Tibial nerve (tissue), 4 donors: ENCODE measurements at regions not wholly inside any gene's neighbourhood (a gene's known extent, or its start where the extent isn't known, plus 50 kb on each side); places are given as distances from the start of the nearest gene placed in this dataset.

Experiments used
- CTCF ChIP-seq, 5 experiments: fragments of 200-600 bp in 3 of 5; fragments of 450-650 bp in 2 of 5; sonication (generic) in 3 of 5; IDR thresholded peaks; one replicate each; pipeline ENCODE4 v1.5.1; 2016 to 2019; ENCODE audit warnings: antibody characterized with exemption in 5 of 5, mild to moderate bottlenecking in 3 of 5, moderate library complexity in 2 of 5
- EP300 ChIP-seq, 2 donors: sonication (generic); formaldehyde crosslinking; IDR thresholded peaks; one replicate each; pipeline ENCODE4 v1.6.1; 2017; ENCODE audit warnings: antibody characterized with exemption in 2 of 2, mild to moderate bottlenecking in 1 of 2
- POLR2A ChIP-seq, 2 donors: fragments of 450-650 bp; IDR thresholded peaks; one replicate each; pipeline ENCODE4 v1.6.1; 2017; ENCODE audit warnings: antibody characterized with exemption in 2 of 2, mild to moderate bottlenecking in 2 of 2, moderate library complexity in 2 of 2

GRCh38 chrX:40949071-40949470 is 136.2 kb upstream of the USP9X start:
- TF ChIP-seq CTCF (IDR thresholded peaks at IDR 0.05) (no peak), POLR2A (IDR thresholded peaks at IDR 0.05) (no peak), EP300 (IDR thresholded peaks at IDR 0.05) (no peak)
